K562 (cell line): ENCODE measurements at regions not wholly inside any gene's neighbourhood (a gene's known extent, or its start where the extent isn't known, plus 50 kb on each side); places are given as distances from the start of the nearest gene placed in this dataset.

Experiments used
- ATAC-seq: fragments of 200-7000 bp; cut with Tn5 transposase; 3 replicates; pipeline ENCODE4 v1.9.1; 2020; ENCODE audit warnings: moderate library complexity
- BruUV-seq: library from RNA; stranded (reverse); fragments of 400-500 nt; replicated peaks from 2 replicates; lab custom pipeline; 2021; lab: Mats Ljungman, UMichigan
- CTCF ChIA-PET: fragments of 300-600 bp; formaldehyde crosslinking; extraction: SDS; loops from one replicate; lab custom pipeline; 2021; ENCODE audit warnings: low intra/inter-chr PET ratio; lab: Yijun Ruan, JAX
- POLR2A ChIA-PET: fragments of 300-600, 350-650 bp; sonication (Branson Sonifier 250); formaldehyde crosslinking; extraction: SDS; loops from one replicate; lab custom pipeline; 2021; ENCODE audit warnings: antibody characterized with exemption, inconsistent platforms; lab: Yijun Ruan, JAX
- DNase-seq, 4 experiments: peaks; one replicate each; pipeline versions ENCODE4 v3.0.0 to v3.0.0-alpha.2; 2011 to 2018; ENCODE audit warnings: low spot score in 3 of 4, mixed read lengths in 3 of 4; ENCODE audit errors: extremely low read depth in 1 of 4
- FAIRE-seq: peaks from 2 replicates; lab custom pipeline; 2011; peaks lifted over from hg19 to GRCh38; lab: Jason Lieb, UNC
- H2AFZ ChIP-seq: 2 replicates; pipeline ENCODE4 v1.6.0; 2011; ENCODE audit warnings: low read depth, low read length, control low read depth, inconsistent platforms
- H3K27ac ChIP-seq: fragments of 200-600 bp; 3 replicates; pipeline ENCODE4 v1.8.0; 2011; ENCODE audit warnings: low read depth, mild to moderate bottlenecking, control low read depth, inconsistent platforms, low read length, moderate library complexity, mixed read lengths; ENCODE audit errors: extremely low read depth
- H3K27me3 ChIP-seq, 2 experiments: fragments of 300-600 bp in 1 of 2; 2 replicates in 1 of 2; 3 replicates in 1 of 2; pipeline versions ENCODE4 v1.6.0 to v1.8.0; 2011; ENCODE audit warnings: inconsistent platforms in 2 of 2, low read length in 2 of 2, mild to moderate bottlenecking in 1 of 2, mixed read lengths in 1 of 2, moderate library complexity in 1 of 2; ENCODE audit not compliant: control insufficient read depth in 2 of 2, insufficient read depth in 2 of 2
- H3K36me3 ChIP-seq: fragments of 300-600 bp; 3 replicates; pipeline ENCODE4 v1.8.0; 2011; ENCODE audit warnings: mild to moderate bottlenecking, low read length, inconsistent platforms; ENCODE audit not compliant: control insufficient read depth, insufficient read depth
- H3K4me1 ChIP-seq, 2 experiments: fragments of 200-600 bp in 1 of 2; replicated peaks in 1 of 2; 2 replicates in 1 of 2; 3 replicates in 1 of 2; pipeline versions ENCODE4 v1.5.1 to v1.8.0; 2011; ENCODE audit warnings: inconsistent platforms in 2 of 2, low read length in 2 of 2, mild to moderate bottlenecking in 1 of 2, mixed read lengths in 1 of 2, moderate library complexity in 1 of 2; ENCODE audit not compliant: control insufficient read depth in 2 of 2, insufficient read depth in 2 of 2
- H3K4me2 ChIP-seq: 2 replicates; pipeline ENCODE4 v1.6.1; 2011; ENCODE audit warnings: low read length, control low read depth, inconsistent platforms, mixed read lengths; ENCODE audit not compliant: insufficient read depth
- H3K4me3 ChIP-seq: fragments of 200-600 bp; sonication (generic), shearing (Covaris generic); 2 replicates; pipeline ENCODE4 v1.5.1; 2016; ENCODE audit warnings: control low read depth, inconsistent platforms
- H3K79me2 ChIP-seq: fragments of 200-600 bp; 3 replicates; pipeline ENCODE4 v1.8.0; 2011; ENCODE audit warnings: low read length, inconsistent platforms; ENCODE audit not compliant: control insufficient read depth, insufficient read depth
- H3K9ac ChIP-seq, 2 experiments: 2 replicates each; pipeline versions ENCODE4 v1.6.0 to v1.6.1; 2011; ENCODE audit warnings: low read depth in 2 of 2, low read length in 2 of 2, control low read depth in 1 of 2, inconsistent platforms in 1 of 2, mild to moderate bottlenecking in 1 of 2, mixed read lengths in 1 of 2; ENCODE audit not compliant: insufficient read depth in 1 of 2
- H3K9me1 ChIP-seq: one replicate; pipeline ENCODE4 v1.6.0; 2011; ENCODE audit warnings: inconsistent platforms, mild to moderate bottlenecking, low read length, moderate library complexity; ENCODE audit not compliant: control insufficient read depth, insufficient read depth
- H3K9me3 ChIP-seq: replicated peaks from 2 replicates; pipeline ENCODE4 v1.5.1; 2011; ENCODE audit warnings: low read depth, low read length, inconsistent platforms; ENCODE audit not compliant: control insufficient read depth, insufficient read depth
- H4K20me1 ChIP-seq: replicated peaks from 2 replicates; pipeline ENCODE4 v1.6.1; 2011; ENCODE audit warnings: low read length, inconsistent platforms, mixed read lengths; ENCODE audit not compliant: control insufficient read depth, insufficient read depth
- BCL6 ChIP-seq: fragments of 250-450 bp; sonication (Bioruptor Pico); IDR thresholded peaks from 2 replicates; pipeline ENCODE4 v1.4.0; 2020
- EZH2 ChIP-seq: IDR thresholded peaks from 2 replicates; pipeline ENCODE4 v1.6.1; 2012; ENCODE audit warnings: low read depth, mild to moderate bottlenecking, inconsistent platforms, low read length, borderline replicate concordance
- HEY1 ChIP-seq: fragments of 250-450 bp; sonication (Bioruptor Pico); IDR thresholded peaks from 2 replicates; pipeline ENCODE4 v1.5.0; 2020; ENCODE audit warnings: mild to moderate bottlenecking, moderate library complexity, borderline replicate concordance
- IFI16 ChIP-seq: fragments of 250-450 bp; sonication (Bioruptor Pico); IDR thresholded peaks from 2 replicates; pipeline ENCODE4 v2.1.2; 2022; ENCODE audit warnings: mild to moderate bottlenecking, inconsistent platforms
- KHSRP ChIP-seq: fragments of 450-650 bp; IDR thresholded peaks from 2 replicates; pipeline ENCODE4 v1.6.1; 2017
- NRF1 ChIP-seq, 2 experiments: fragments of 450-650 bp; IDR thresholded peaks in 1 of 2; conservative IDR thresholded peaks in 1 of 2; 2 replicates each; pipeline ENCODE4 v1.6.1; 2014; ENCODE audit warnings: mild to moderate bottlenecking in 2 of 2
- PTTG1 ChIP-seq: fragments of 450-650 bp; IDR thresholded peaks from 2 replicates; pipeline ENCODE4 v1.6.1; 2016; ENCODE audit warnings: low read depth, mild to moderate bottlenecking, missing genetic modification characterization, missing compliant biosample characterization
- SAFB ChIP-seq: fragments of 200-400 bp; formaldehyde crosslinking; IDR thresholded peaks from 2 replicates; pipeline ENCODE4 v1.6.1; 2017; ENCODE audit warnings: low read depth, low read length, borderline replicate concordance
- ZNF431 ChIP-seq: sonication (generic); formaldehyde crosslinking; IDR thresholded peaks from 2 replicates; pipeline ENCODE4 v1.8.0; 2022; ENCODE audit warnings: mild to moderate bottlenecking, missing genetic modification reagents
- ZNF668 ChIP-seq: fragments of 250-450 bp; sonication (Bioruptor Pico); IDR thresholded peaks from 2 replicates; pipeline ENCODE4 v1.8.0; 2022; ENCODE audit warnings: mild to moderate bottlenecking, inconsistent platforms
- WGBS: fragments of 100-300 bp; shearing (Covaris generic); methylation state at CpG from one replicate; pipeline ENCODE4 v1.1.6; 2016; ENCODE audit warnings: low coverage, mixed read lengths; ENCODE audit not compliant: insufficient coverage; ENCODE audit errors: missing lambda C conversion rate; 5-methylcytosine and 5-hydroxymethylcytosine counted together
- in situ Hi-C: fragments of 300-500 bp; cut with MboI; formaldehyde crosslinking; loops from 4 replicates; pipeline ENCODE4 v1.15.0; 2018; ENCODE audit warnings: inconsistent platforms, mixed read lengths
- intact Hi-C: fragments of 100-400 bp; cut with micrococcal nuclease; formaldehyde crosslinking; loops from 2 replicates; pipeline ENCODE4 v1.14.2; 2022
- TF ChIP-seq, protein P1 (sequence below): fragments of 250-450 bp; sonication (Bioruptor Pico); IDR thresholded peaks from 2 replicates; pipeline ENCODE4 v1.8.0; 2021; ENCODE audit warnings: moderate library complexity, mild to moderate bottlenecking, inconsistent platforms
- TF ChIP-seq, protein P2 (sequence below): fragments of 450-650 bp; formaldehyde crosslinking; IDR thresholded peaks from 2 replicates; pipeline ENCODE4 v1.4.0; 2022; ENCODE audit warnings: missing genetic modification characterization

DNA sequence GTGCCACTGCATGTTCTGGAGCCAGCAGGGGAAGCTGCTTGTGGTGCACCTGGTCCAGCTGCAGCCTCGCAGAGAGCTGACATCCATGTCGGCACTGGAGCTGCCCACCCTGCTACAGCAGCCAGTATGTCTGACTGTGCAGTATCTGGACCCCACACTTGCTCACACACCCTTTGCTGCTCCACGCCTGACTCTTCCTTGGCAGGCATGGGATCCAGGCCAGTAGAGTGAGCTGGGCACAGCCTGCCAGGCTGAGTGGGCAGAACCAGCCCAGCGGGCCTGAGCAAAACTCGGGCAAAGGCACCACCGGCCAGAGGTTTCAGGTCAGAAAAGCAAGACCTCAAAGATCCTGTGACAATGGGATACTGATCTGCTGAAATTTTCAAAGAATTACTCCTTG is 690.1 kb downstream of the STPG2 start (continued):
- TF ChIP-seq BCL6 (CRISPR knock-in tag) (no peak), SAFB (no peak), IFI16 (CRISPR knock-in tag) (no peak), NRF1 (conservative IDR thresholded peaks at IDR 0.05 in 1 of 2, IDR thresholded peaks at IDR 0.05 in 1 of 2) (no peak), ZNF668 (no peak), ZNF431 (CRISPR knock-in tag) (no peak), HEY1 (CRISPR knock-in tag) (no peak), KHSRP (no peak)
- TF ChIP-seq, protein P1, sequence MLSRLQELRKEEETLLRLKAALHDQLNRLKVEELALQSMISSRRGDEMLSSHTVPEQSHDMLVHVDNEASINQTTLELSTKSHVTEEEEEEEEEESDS (CRISPR knock-in tag): no peak
- TF ChIP-seq, protein P2, sequence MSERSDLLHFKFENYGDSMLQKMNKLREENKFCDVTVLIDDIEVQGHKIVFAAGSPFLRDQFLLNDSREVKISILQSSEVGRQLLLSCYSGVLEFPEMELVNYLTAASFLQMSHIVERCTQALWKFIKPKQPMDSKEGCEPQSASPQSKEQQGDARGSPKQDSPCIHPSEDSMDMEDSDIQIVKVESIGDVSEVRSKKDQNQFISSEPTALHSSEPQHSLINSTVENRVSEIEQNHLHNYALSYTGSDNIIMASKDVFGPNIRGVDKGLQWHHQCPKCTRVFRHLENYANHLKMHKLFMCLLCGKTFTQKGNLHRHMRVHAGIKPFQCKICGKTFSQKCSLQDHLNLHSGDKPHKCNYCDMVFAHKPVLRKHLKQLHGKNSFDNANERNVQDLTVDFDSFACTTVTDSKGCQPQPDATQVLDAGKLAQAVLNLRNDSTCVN (CRISPR knock-in tag): no peak

DNA sequence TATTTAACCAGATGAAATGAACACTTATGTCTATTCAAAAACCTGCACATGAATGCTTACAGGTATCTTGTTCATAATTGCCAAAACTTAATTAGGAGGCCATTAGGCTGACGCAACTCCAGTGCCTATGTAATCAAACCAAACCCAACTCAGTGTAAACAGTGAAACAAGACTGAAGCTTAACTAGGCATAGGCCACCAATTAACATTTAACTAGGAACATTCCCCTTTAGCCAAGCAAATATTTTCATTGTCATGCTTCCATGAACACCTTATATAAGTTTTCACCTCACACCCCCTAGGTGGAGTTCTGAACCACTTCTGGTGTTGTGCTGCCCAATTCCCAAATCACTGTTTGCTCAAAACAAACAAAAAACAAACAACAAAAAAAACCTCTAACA is 686.0 kb downstream of the STPG2 start:
- DNase-seq: no peak
- no peaks in the 10 kb centered on the region for H3K9me1 ChIP-seq
- intact Hi-C loops: no loop called here
- no peaks in the 10 kb centered on the region for H3K9me3 ChIP-seq
- in situ Hi-C loops: no loop called here
- H3K9ac ChIP-seq: no peak overlapping the region
- no peak overlapping the region for H2AFZ ChIP-seq
- POLR2A ChIA-PET: no interaction called here
- H3K79me2 ChIP-seq: no peaks in the 10 kb centered on the region
- CTCF ChIA-PET: no interaction called here
- no peak for FAIRE-seq
- no peak overlapping the region for H3K4me2 ChIP-seq
- no peak overlapping the region for H3K4me3 ChIP-seq
- no peaks in the 10 kb centered on the region for H3K27me3 ChIP-seq
- no peaks in the 10 kb centered on the region for H4K20me1 ChIP-seq
- TF ChIP-seq PTTG1: no peak
- TF ChIP-seq EZH2: no peak
- TF ChIP-seq, all 486 proteins: peak for 0
- Histone ChIP-seq H3K36me3 (no peaks in the 10 kb centered on the region), H3K4me1 (no peaks in the 10 kb centered on the region), H3K27ac (no peak overlapping the region)
- BruUV-seq: no TSS peak
- no peak for ATAC-seq
- WGBS: 0% methylated on average over 1 of the region's 1 CpG
